Muscle of leg (tissue), 3 donors: ENCODE measurements at regions not wholly inside any gene's neighbourhood (a gene's known extent, or its start where the extent isn't known, plus 50 kb on each side); places are given as distances from the start of the nearest gene placed in this dataset.
"Not testable (repeated sequence)": the region's sequence is repeated elsewhere in the genome, so short reads cannot be mapped to it uniquely, and the experiment has no call there.

Source experiments
- DNase-seq: peaks from one replicate; pipeline ENCODE4 v3.0.0; 2013
- H3K27ac ChIP-seq: one replicate; pipeline ENCODE4 v1.5.1; 2013; ENCODE audit warnings: mild to moderate bottlenecking, low read length, control low read depth
- H3K27me3 ChIP-seq: one replicate; pipeline ENCODE4 v1.6.1; 2013; ENCODE audit warnings: low read length; ENCODE audit not compliant: control insufficient read depth, insufficient read depth
- H3K36me3 ChIP-seq: one replicate; pipeline ENCODE4 v1.6.1; 2013; ENCODE audit warnings: low read length; ENCODE audit not compliant: control insufficient read depth, insufficient read depth
- H3K4me1 ChIP-seq: one replicate; pipeline ENCODE4 v1.6.1; 2013; ENCODE audit warnings: low read length; ENCODE audit not compliant: control insufficient read depth, insufficient read depth
- H3K4me3 ChIP-seq: one replicate; pipeline ENCODE4 v1.5.1; 2013; ENCODE audit warnings: low read length, control low read depth
- H3K9me3 ChIP-seq: replicated peaks from 2 replicates; pipeline ENCODE4 v1.6.1; 2013; ENCODE audit warnings: low read depth, low read length; ENCODE audit not compliant: control insufficient read depth
- WGBS: methylation state at CpG from one replicate; pipeline ENCODE4 v1.1.5; 2013; ENCODE audit warnings: missing lambda C conversion rate; ENCODE audit not compliant: insufficient coverage; 5-methylcytosine and 5-hydroxymethylcytosine counted together

DNA sequence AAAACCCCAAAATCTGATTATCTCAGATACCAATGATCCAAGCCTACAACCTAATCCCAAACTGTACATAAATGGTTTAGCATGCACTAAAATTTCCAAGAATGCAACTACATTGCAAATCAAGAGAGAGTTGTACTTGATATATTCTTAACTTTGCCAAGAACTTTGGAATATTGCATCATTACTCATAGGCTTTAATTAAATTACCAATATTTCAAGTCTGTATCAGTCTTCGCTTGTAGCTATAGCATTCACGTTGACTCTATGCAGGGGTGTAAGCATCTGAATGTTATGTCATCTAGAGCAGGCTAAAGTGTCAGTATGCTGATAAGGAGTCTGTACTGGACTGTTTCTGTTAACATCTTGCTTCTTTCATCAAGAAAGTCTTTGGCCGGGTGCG is 56.3 kb downstream of the FOXI3 start:
- Histone ChIP-seq H3K9me3 (no peaks in the 10 kb centered on the region), H3K4me3 (no peak overlapping the region), H3K4me1 (no peaks in the 10 kb centered on the region), H3K27me3 (no peaks in the 10 kb centered on the region), H3K27ac (no peak overlapping the region), H3K36me3 (no peaks in the 10 kb centered on the region)
- WGBS: 100% methylated on average over 2 of the region's 4 CpGs
- no peak for DNase-seq

DNA sequence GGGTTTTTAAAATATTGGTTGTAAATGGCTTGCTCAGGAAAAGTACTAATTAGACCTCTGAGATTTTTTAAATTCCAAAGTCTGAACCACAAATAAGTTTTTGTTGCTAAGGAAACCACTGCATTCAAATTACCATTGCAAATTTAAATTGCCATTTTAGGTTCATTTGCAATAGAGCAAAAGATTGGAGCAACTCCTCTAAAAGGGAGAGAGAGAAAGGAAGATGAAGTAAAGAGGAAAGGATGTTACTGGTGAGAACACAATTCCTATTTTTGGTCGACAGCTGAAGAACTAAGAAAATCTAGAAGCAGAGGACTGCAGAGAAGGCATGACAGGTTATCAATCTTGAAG is 74.9 kb downstream of the FOXI3 start:
- no peak overlapping the region for H3K27ac ChIP-seq
- H3K4me1 ChIP-seq: no peaks in the 10 kb centered on the region
- no peaks in the 10 kb centered on the region for H3K36me3 ChIP-seq
- H3K9me3 ChIP-seq: no peaks in the 10 kb centered on the region
- H3K27me3 ChIP-seq: no peaks in the 10 kb centered on the region
- WGBS: no CpG with 5 or more reads among the region's 1 CpG
- no peak for DNase-seq
- H3K4me3 ChIP-seq: no peak overlapping the region

DNA sequence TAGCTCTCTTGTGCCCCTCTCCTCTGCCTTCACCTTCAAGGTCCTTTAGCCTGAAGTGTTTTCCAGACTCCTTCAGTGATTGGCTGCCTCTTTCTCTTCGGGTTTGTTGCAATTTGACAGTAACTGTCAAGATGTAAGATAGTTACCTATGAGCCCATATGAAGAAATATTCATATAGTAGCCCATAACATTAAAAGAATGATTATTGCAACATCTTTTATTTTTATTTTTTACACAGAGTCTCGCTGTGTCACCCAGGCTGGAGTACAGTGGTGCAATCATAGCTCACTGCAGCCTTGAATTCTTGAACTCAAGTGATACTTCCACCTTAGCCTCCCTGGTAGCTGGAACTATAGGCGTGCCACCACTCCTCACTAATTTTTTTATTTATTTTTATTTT is 80.5 kb downstream of the FOXI3 start:
- H3K27ac ChIP-seq: no peak overlapping the region
- no peaks in the 10 kb centered on the region for H3K36me3 ChIP-seq
- no peak overlapping the region for H3K4me3 ChIP-seq
- H3K27me3 ChIP-seq: no peaks in the 10 kb centered on the region
- DNase-seq: no peak
- no peaks in the 10 kb centered on the region for H3K9me3 ChIP-seq
- WGBS: no CpG with 5 or more reads among the region's 3 CpGs
- H3K4me1 ChIP-seq: no peaks in the 10 kb centered on the region

DNA sequence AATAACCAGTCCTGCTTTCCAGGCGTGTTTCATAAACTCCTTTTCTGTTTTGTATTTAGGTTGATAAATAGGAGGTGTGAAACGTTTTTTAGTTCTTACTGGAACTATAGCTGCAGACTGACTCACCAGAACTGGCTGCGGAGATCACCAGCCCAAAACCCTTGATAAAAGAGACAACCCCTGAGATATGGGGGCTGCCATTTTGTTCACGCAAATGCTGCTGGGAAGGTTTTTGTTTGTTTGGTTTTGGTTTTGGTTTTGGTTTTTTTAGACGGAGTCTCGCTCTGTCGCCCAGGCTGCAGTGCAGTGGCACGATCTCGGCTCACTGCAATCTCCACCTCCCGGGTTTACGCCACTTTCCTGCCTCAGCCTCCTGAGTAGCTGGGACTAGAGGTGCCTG is 87.1 kb downstream of the FOXI3 start:
- WGBS: 88% methylated on average over 4 of the region's 11 CpGs
- H3K27me3 ChIP-seq, DNase-seq, H3K4me1 ChIP-seq, H3K27ac ChIP-seq, H3K4me3 ChIP-seq, H3K9me3 ChIP-seq, H3K36me3 ChIP-seq: not testable (repeated sequence)

DNA sequence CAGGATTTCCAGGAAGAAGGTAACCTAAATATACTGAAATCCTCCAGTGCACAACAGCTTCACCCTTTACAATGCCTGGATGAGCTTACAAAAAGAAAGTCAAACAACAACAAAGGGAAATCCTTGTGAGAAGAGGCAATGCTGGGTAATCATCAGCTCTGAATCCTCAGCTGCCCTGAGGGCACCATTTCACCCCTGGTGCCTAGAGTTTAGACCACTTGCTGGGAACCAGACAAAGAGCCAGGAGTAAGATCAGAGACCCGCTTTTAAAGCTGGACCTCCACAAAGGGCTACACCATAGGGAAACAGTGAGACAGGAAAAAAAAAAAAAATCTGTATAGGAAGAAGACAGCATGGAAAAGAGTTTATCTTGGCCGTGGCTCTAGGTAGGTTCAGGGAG is 97.0 kb downstream of the FOXI3 start:
- no peak for DNase-seq
- Histone ChIP-seq H3K4me3 (no peak overlapping the region), H3K36me3 (no peaks in the 10 kb centered on the region), H3K4me1 (peaks cover 5% of the 10 kb centered on the region), H3K27me3 (peaks cover 8% of the 10 kb centered on the region), H3K27ac (no peak overlapping the region), H3K9me3 (no peaks in the 10 kb centered on the region)
- WGBS: 60% methylated on average over 1 of the region's 2 CpGs

DNA sequence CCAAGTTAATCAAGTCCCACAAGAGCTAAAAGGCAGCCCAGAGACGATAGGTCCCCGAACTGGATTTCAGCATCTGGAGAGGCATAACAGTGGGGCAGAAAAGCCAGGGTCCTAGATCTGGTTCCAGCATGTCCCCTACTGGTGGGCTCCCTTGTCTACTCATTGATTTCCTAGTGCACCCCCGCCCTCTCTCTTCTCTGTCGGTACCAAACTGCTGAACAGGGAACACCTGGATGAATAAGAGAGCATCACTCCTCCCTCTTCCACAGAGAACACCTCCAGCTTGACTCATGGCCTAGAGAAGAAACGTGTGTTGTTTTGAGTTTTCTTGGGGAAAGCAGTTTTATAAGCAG is 101.3 kb downstream of the FOXI3 start:
- Histone ChIP-seq H3K27me3 (peaks cover 21% of the 10 kb centered on the region), H3K36me3 (no peaks in the 10 kb centered on the region), H3K4me1 (peaks cover 6% of the 10 kb centered on the region), H3K4me3 (no peak overlapping the region), H3K27ac (no peak overlapping the region), H3K9me3 (no peaks in the 10 kb centered on the region)
- WGBS: 43% methylated on average over 2 of the region's 5 CpGs
- DNase-seq: no peak

DNA sequence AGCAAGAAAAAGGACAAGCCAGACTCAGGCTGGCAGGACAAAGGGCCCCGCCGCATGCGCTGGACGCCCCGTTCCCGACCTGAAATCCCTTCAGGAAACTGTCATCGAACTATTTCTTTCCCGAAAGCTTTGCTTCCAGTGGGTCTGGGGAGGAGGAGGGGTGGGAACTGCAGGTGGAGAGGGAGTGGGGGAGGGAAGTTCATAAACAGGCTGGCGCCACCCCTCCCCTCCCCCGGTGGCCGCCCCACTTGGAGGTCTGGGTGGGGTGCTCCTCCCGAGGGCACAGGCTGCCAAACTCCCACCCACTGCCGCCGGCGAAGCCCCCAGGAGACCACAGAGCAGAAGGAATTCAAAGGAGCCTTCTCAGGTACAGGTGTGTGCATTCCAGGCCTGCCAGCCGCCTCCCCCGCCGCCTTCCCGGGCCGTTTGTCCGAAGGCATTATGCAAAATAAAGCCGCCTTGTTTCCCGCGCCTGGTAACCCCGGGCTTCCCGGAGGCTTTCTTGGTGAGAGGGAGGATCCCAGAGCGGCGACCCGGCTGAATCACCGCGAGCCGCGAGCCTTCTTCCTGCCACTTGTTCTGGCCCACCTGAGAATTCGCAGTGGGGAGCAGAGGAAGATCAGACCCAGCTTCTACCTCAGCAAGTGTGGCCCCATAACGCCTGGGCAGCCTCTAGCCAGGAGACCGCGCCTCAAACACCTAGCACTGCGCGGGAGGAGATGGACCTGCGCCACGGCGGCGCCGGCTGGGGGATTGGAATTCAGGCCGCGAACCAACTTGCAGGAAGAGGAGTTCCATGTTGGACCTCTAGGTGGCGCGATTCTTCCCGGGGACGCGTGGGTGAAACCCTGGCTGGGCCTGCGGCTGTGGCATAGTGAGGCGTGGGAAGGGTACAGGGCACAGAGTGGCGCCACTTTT is 101.9 kb downstream of the FOXI3 start:
- Histone ChIP-seq H3K4me1 (peaks cover 6% of the 10 kb centered on the region), H3K4me3 (no peak overlapping the region), H3K9me3 (no peaks in the 10 kb centered on the region), H3K27me3 (peaks cover 21% of the 10 kb centered on the region), H3K27ac (no peak overlapping the region), H3K36me3 (no peaks in the 10 kb centered on the region)
- DNase-seq: peak; percentile 9
- WGBS: 5% methylated on average over 45 of the region's 54 CpGs

DNA sequence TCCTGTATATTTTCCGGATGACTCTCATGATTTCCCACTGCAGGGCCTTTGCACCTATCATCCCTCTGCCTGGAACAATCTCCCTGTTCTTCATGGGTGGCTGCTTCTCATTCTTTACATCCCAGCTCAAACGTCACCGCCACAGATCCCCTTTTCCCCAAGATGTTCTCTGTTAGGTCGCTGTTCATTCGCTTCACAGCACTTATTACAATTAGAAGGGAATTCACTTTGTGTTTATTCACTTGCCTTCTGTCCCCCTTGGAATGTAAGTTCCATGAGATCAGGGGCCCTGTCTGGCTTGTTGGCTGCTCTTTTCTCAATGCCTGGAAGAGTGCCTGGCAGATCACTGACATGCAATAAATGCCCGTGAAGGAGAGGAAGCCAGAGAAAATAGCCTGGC is 106.7 kb downstream of the FOXI3 start:
- WGBS: 64% methylated on average over 1 of the region's 6 CpGs
- H3K27ac ChIP-seq: no peak overlapping the region
- no peaks in the 10 kb centered on the region for H3K36me3 ChIP-seq
- no peak overlapping the region for H3K4me3 ChIP-seq
- no peak for DNase-seq
- H3K9me3 ChIP-seq: no peaks in the 10 kb centered on the region
- peaks cover 5% of the 10 kb centered on the region for H3K4me1 ChIP-seq
- peaks cover 17% of the 10 kb centered on the region for H3K27me3 ChIP-seq

DNA sequence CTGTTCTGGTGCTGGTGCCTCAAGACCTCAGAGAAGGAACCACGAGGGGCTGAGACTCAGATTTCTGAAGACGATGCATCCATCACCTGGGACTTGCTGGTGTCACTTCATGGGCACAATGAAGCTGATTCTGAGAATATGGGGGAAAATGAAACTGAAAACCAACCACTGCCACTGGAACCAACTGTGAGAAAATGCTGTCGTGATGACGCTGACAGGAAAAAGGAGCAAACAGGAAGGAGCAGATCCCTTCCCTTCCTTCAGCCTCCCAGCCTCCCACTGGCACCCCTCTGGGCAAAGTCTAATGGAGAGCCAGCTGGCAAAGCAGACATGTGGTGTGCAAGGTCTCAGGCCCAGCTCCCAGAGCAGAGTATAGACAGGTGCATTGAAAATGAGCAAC is 109.7 kb downstream of the FOXI3 start:
- no peak overlapping the region for H3K4me3 ChIP-seq
- H3K36me3 ChIP-seq: no peaks in the 10 kb centered on the region
- DNase-seq: no peak
- no peaks in the 10 kb centered on the region for H3K9me3 ChIP-seq
- H3K27ac ChIP-seq: no peak overlapping the region
- WGBS: 58% methylated on average over 2 of the region's 4 CpGs
- no peaks in the 10 kb centered on the region for H3K4me1 ChIP-seq
- no peaks in the 10 kb centered on the region for H3K27me3 ChIP-seq

DNA sequence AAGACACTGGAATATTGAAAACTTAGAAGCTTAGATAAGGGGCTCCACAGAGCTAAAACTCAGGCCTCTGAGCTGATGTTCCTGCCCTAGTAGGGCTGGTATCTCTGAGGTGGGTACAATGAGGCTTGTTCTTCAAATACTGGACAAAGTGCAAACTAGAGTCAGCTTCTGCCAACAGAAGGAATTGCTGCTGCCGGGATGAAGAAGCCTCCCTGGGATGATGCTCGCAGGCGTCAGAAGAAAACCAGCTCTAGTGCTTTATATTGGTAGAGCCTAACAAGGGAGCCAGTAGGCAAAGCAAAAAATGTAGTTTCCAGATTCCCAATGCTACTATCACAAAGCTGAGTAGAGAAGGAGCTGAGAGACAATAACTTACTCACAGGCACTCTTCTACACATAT is 118.1 kb downstream of the FOXI3 start:
- Histone ChIP-seq H3K36me3 (no peaks in the 10 kb centered on the region), H3K4me3 (no peak overlapping the region), H3K27ac (no peak overlapping the region), H3K4me1 (no peaks in the 10 kb centered on the region), H3K9me3 (no peaks in the 10 kb centered on the region), H3K27me3 (no peaks in the 10 kb centered on the region)
- WGBS: no CpG with 5 or more reads among the region's 3 CpGs
- no peak for DNase-seq

DNA sequence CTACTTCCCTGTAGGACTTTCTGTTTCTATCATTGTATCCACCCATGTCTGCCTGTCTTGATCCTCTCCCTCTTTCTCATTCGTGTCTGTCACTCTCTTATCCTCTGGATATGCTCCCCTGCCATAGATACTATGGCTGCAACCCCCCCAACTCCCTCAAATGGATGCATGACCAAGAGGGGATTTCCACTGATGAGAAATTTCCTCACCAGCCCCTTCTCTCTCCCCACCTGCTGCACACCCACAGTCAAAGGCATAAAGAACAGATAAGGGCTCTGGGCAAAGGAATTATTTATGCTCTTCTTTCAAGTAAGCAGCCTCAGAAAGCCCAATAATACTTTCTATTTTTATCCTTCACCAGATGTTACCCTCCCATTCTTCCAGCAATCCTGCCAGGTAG is 121.3 kb downstream of the FOXI3 start:
- Histone ChIP-seq H3K4me1 (no peaks in the 10 kb centered on the region), H3K36me3 (no peaks in the 10 kb centered on the region), H3K27me3 (peaks cover 2% of the 10 kb centered on the region), H3K4me3 (no peak overlapping the region), H3K9me3 (no peaks in the 10 kb centered on the region), H3K27ac (no peak overlapping the region)
- DNase-seq: no peak
- WGBS: 88% methylated on average over 1 of the region's 1 CpG
